ENCODE measurements at regions not wholly inside any gene's neighbourhood (a gene's known extent, or its start where the extent isn't known, plus 50 kb on each side); places are given as distances from the start of the nearest gene placed in this dataset.

DNA sequence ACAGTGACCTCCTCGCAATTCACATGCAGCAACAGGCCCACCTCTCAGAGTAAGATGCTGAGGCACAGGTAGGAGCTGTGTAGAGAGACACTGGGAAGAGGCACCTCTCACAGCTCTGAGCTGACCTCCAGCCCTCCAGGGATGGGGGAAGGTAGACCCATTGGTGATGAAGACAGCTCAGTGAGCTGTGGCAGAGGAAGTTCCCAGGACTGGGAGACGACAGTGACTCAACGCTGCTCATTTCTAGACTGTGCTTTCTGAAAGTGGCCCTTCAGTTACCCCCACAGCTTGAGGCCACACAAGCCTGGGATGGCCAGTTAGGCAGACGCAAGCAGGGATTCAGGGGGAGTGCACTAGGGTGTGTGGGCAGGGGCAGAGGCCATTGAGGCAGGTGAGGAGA is 2073.2 kb downstream of the TP53TG3F start:
- Histone ChIP-seq H3K9ac (ENCODE audit: low read length) (no peak overlapping the region), H4K20me1 (ENCODE audit: insufficient read depth) (no peaks in the 10 kb centered on the region), H2AFZ (ENCODE audit: low read depth, low read length, poor library complexity, severe bottlenecking) (no peak overlapping the region), H3K79me2 (ENCODE audit: insufficient read depth, low read length) (no peaks in the 10 kb centered on the region), H3K4me2 (ENCODE audit: low read length) (no peak overlapping the region), H3K36me3 (ENCODE audit: control insufficient read depth in 1 of 2, insufficient read depth in 2 of 2, low read length in 2 of 2) (no peaks in the 10 kb centered on the region), H3K9me3 (ENCODE audit: control insufficient read depth in 1 of 2, insufficient read depth in 1 of 2, low read depth in 1 of 2, low read length in 2 of 2) (peaks cover 0 to 7% of the 10 kb centered on the region in 2 experiments; a peak in 1 of 4 replicates), H3K4me3 (replicated peaks in 1 of 2; ENCODE audit: low read depth in 1 of 2, low read length in 2 of 2) (no peak overlapping the region), H3K4me1 (ENCODE audit: control insufficient read depth in 1 of 2, insufficient read depth in 2 of 2, low read length in 2 of 2) (no peaks in the 10 kb centered on the region), H3K27ac (ENCODE audit: low read depth, low read length) (no peak overlapping the region), H3K27me3 (ENCODE audit: insufficient read depth, low read length) (no peaks in the 10 kb centered on the region), H3K9me2 (ENCODE audit: insufficient read depth) (no peaks in the 10 kb centered on the region)
- POLR2A ChIA-PET: no interaction called here
- ATAC-seq (no peak), DNase-seq (ENCODE audit: low read depth, low spot score) (no peak)
- CTCF ChIA-PET: no interaction called here
- intact Hi-C loops (cut with micrococcal nuclease): no loop called here
- no TSS peak for BruUV-seq (replicated peaks)
- RAD21 ChIA-PET (ENCODE audit: low non-redundant PET in 1 of 2, low total read pairs in 2 of 2, uncharacterized antibody in 2 of 2, unreplicated experiment in 2 of 2): no interaction called here
- no peak for TF ChIP-seq CEBPB (IDR thresholded peaks at IDR 0.05; ENCODE audit: low read depth)
- no peak for TF ChIP-seq ELF1 (IDR thresholded peaks at IDR 0.05; ENCODE audit: borderline replicate concordance, low read depth)
- TF ChIP-seq, protein P1, sequence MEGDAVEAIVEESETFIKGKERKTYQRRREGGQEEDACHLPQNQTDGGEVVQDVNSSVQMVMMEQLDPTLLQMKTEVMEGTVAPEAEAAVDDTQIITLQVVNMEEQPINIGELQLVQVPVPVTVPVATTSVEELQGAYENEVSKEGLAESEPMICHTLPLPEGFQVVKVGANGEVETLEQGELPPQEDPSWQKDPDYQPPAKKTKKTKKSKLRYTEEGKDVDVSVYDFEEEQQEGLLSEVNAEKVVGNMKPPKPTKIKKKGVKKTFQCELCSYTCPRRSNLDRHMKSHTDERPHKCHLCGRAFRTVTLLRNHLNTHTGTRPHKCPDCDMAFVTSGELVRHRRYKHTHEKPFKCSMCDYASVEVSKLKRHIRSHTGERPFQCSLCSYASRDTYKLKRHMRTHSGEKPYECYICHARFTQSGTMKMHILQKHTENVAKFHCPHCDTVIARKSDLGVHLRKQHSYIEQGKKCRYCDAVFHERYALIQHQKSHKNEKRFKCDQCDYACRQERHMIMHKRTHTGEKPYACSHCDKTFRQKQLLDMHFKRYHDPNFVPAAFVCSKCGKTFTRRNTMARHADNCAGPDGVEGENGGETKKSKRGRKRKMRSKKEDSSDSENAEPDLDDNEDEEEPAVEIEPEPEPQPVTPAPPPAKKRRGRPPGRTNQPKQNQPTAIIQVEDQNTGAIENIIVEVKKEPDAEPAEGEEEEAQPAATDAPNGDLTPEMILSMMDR (IDR thresholded peaks at IDR 0.05 in 2 of 3, conservative IDR thresholded peaks at IDR 0.05 in 1 of 3; ENCODE audit: borderline replicate concordance in 1 of 3, insufficient read depth in 1 of 3, low read depth in 2 of 3, low read length in 2 of 3): no peak

DNA sequence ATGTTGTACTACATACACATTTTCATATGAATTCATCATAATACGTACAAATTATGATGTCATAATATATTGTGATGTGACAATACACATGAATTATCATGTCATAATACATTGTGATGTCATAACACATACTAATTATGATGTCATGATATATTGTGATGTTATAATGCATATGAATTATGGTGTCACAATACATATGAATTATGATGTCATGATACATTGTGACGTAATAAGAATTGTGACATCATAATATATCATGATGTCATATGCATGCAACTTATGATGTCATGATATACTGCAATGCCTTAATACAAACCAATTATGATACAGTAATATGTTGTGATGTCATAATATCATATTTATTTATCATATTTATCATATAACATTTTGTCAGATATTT is 2074.3 kb downstream of the TP53TG3F start:
- no peak overlapping the region for H3K27ac ChIP-seq (ENCODE audit: low read depth, low read length)
- no peaks in the 10 kb centered on the region for H3K4me1 ChIP-seq (ENCODE audit: control insufficient read depth in 1 of 2, insufficient read depth in 2 of 2, low read length in 2 of 2)
- H3K9ac ChIP-seq (ENCODE audit: low read length): no peak overlapping the region
- H3K36me3 ChIP-seq (ENCODE audit: control insufficient read depth in 1 of 2, insufficient read depth in 2 of 2, low read length in 2 of 2): no peaks in the 10 kb centered on the region
- H3K9me3 ChIP-seq (ENCODE audit: control insufficient read depth in 1 of 2, insufficient read depth in 1 of 2, low read depth in 1 of 2, low read length in 2 of 2): peaks cover 0 to 4% of the 10 kb centered on the region in 2 experiments; a peak in 1 of 4 replicates
- no peaks in the 10 kb centered on the region for H4K20me1 ChIP-seq (ENCODE audit: insufficient read depth)
- no peak overlapping the region for H3K4me3 ChIP-seq (replicated peaks in 1 of 2; ENCODE audit: low read depth in 1 of 2, low read length in 2 of 2)
- ChIA-PET POLR2A (no interaction called here), CTCF (no interaction called here), RAD21 (ENCODE audit: low non-redundant PET in 1 of 2, low total read pairs in 2 of 2, uncharacterized antibody in 2 of 2, unreplicated experiment in 2 of 2) (no interaction called here)
- DNase-seq (ENCODE audit: low read depth, low spot score) (peak; percentile 1), ATAC-seq (no peak)
- intact Hi-C loops (cut with micrococcal nuclease): no loop called here
- no peaks in the 10 kb centered on the region for H3K79me2 ChIP-seq (ENCODE audit: insufficient read depth, low read length)
- no peak overlapping the region for H2AFZ ChIP-seq (ENCODE audit: low read depth, low read length, poor library complexity, severe bottlenecking)
- no peaks in the 10 kb centered on the region for H3K27me3 ChIP-seq (ENCODE audit: insufficient read depth, low read length)
- no TSS peak for BruUV-seq (replicated peaks)
- no peak overlapping the region for H3K4me2 ChIP-seq (ENCODE audit: low read length)
- H3K9me2 ChIP-seq (ENCODE audit: insufficient read depth): no peaks in the 10 kb centered on the region
- TF ChIP-seq, protein P2, sequence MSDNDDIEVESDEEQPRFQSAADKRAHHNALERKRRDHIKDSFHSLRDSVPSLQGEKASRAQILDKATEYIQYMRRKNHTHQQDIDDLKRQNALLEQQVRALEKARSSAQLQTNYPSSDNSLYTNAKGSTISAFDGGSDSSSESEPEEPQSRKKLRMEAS (IDR thresholded peaks at IDR 0.05): no peak
- TF ChIP-seq EZH2 (IDR thresholded peaks at IDR 0.05) (no peak), POLR2AphosphoS5 (IDR thresholded peaks at IDR 0.05; ENCODE audit: low read depth, low read length) (no peak), FOSL1 (IDR thresholded peaks at IDR 0.05; ENCODE audit: low read depth) (no peak), ZNF274 (IDR thresholded peaks at IDR 0.05; ENCODE audit: low read depth, low read length) (no peak), YY1 (IDR thresholded peaks at IDR 0.05; ENCODE audit: extremely low read depth, insufficient replicate concordance, low read depth, low read length) (no peak), ZFX (IDR thresholded peaks at IDR 0.05) (no peak), CEBPB (IDR thresholded peaks at IDR 0.05; ENCODE audit: low read depth) (no peak), SRF (IDR thresholded peaks at IDR 0.05; ENCODE audit: low read depth) (no peak), JUND (IDR thresholded peaks at IDR 0.05) (no peak), RAD21 (IDR thresholded peaks at IDR 0.05; ENCODE audit: low read depth) (no peak), ELF1 (IDR thresholded peaks at IDR 0.05; ENCODE audit: borderline replicate concordance, low read depth) (no peak)
- TF ChIP-seq, protein P1 (IDR thresholded peaks at IDR 0.05 in 2 of 3, conservative IDR thresholded peaks at IDR 0.05 in 1 of 3; ENCODE audit: borderline replicate concordance in 1 of 3, insufficient read depth in 1 of 3, low read depth in 2 of 3, low read length in 2 of 3): no peak
- TF ChIP-seq, protein P3, sequence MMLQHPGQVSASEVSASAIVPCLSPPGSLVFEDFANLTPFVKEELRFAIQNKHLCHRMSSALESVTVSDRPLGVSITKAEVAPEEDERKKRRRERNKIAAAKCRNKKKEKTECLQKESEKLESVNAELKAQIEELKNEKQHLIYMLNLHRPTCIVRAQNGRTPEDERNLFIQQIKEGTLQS (IDR thresholded peaks at IDR 0.05): no peak

Data from HCT116 (cell line).